Fibroblast of skin of right biceps (primary cell): ENCODE measurements at regions not wholly inside any gene's neighbourhood (a gene's known extent, or its start where the extent isn't known, plus 50 kb on each side); places are given as distances from the start of the nearest gene placed in this dataset.
"Not testable (repeated sequence)": the region's sequence is repeated elsewhere in the genome, so short reads cannot be mapped to it uniquely, and the experiment has no call there.

Experiments used
- DNase-seq: peaks from one replicate; pipeline ENCODE4 v3.0.0-alpha.2; 2013

GRCh38 chr10:57952741-57953140 lies 315.0 kb downstream of the IPMK start:
- DNase-seq: peak; percentile 55

- no peak for DNase-seq
These were observed 317.2 kb downstream of the IPMK start for GRCh38 chr10:57950442-57950974.

- DNase-seq: no peak
These were observed 318.9 kb downstream of the IPMK start for GRCh38 chr10:57948796-57949195.

- DNase-seq: no peak
These were observed 320.9 kb downstream of the IPMK start for GRCh38 chr10:57946833-57947232.

- DNase-seq: no peak
These were observed 324.0 kb downstream of the IPMK start for GRCh38 chr10:57943701-57944100.

- no peak for DNase-seq
These were observed 342.6 kb downstream of the IPMK start for GRCh38 chr10:57925045-57925444.

GRCh38 chr10:57921140-57921539 lies 346.6 kb downstream of the IPMK start:
- DNase-seq: no peak

GRCh38 chr10:57919864-57920263 lies 347.8 kb downstream of the IPMK start:
- no peak for DNase-seq

- DNase-seq: no peak
These were observed 350.7 kb downstream of the IPMK start for GRCh38 chr10:57917019-57917418.

GRCh38 chr10:57905861-57906260 lies 361.8 kb downstream of the IPMK start:
- DNase-seq: no peak

- no peak for DNase-seq
These were observed 362.7 kb downstream of the IPMK start for GRCh38 chr10:57905010-57905409.

GRCh38 chr10:57898231-57898630 lies 369.5 kb downstream of the IPMK start:
- no peak for DNase-seq

- no peak for DNase-seq
These were observed 370.1 kb downstream of the IPMK start for GRCh38 chr10:57897611-57898010.

- no peak for DNase-seq
These were observed 373.3 kb downstream of the IPMK start for GRCh38 chr10:57894361-57894760.

- DNase-seq: no peak
These were observed 376.3 kb downstream of the IPMK start for GRCh38 chr10:57891201-57892006.

- no peak for DNase-seq
These were observed 377.0 kb downstream of the IPMK start for GRCh38 chr10:57890691-57891090.

- DNase-seq: not testable (repeated sequence)
These were observed 382.1 kb downstream of the IPMK start for GRCh38 chr10:57885618-57885968.

GRCh38 chr10:57884965-57885617 lies 382.6 kb downstream of the IPMK start:
- DNase-seq: no peak

- no peak for DNase-seq
These were observed 383.3 kb downstream of the IPMK start for GRCh38 chr10:57884407-57884806.

- no peak for DNase-seq
These were observed 387.1 kb downstream of the IPMK start for GRCh38 chr10:57880446-57881227.

GRCh38 chr10:57874810-57875209 lies 392.9 kb downstream of the IPMK start:
- no peak for DNase-seq

GRCh38 chr10:57867241-57867640 lies 400.5 kb downstream of the IPMK start:
- DNase-seq: no peak
